H9 (cell line): ENCODE measurements at regions not wholly inside any gene's neighbourhood (a gene's known extent, or its start where the extent isn't known, plus 50 kb on each side); places are given as distances from the start of the nearest gene placed in this dataset.

Source experiments
- DNase-seq: peaks from one replicate; pipeline ENCODE4 v3.0.0-alpha.2; 2017
- H2AFZ ChIP-seq: one replicate; pipeline ENCODE4 v1.6.1; 2013; ENCODE audit warnings: mild to moderate bottlenecking, low read length, control low read depth, moderate library complexity
- H2AK5ac ChIP-seq: 2 replicates; pipeline ENCODE4 v1.6.1; 2013; ENCODE audit warnings: low read length, control low read depth, mixed read lengths; ENCODE audit not compliant: insufficient read length
- H2BK120ac ChIP-seq: one replicate; pipeline ENCODE4 v1.6.1; 2013; ENCODE audit warnings: low read depth, mild to moderate bottlenecking, low read length, control low read depth, inconsistent platforms; ENCODE audit not compliant: poor library complexity, severe bottlenecking
- H2BK12ac ChIP-seq: 2 replicates; pipeline ENCODE4 v1.6.1; 2013; ENCODE audit warnings: low read length, control low read depth, mixed read lengths, low read depth; ENCODE audit not compliant: insufficient read length
- H2BK15ac ChIP-seq: 2 replicates; pipeline ENCODE4 v1.6.1; 2013; ENCODE audit warnings: low read depth, low read length, control low read depth
- H2BK20ac ChIP-seq: one replicate; pipeline ENCODE4 v1.6.1; 2013; ENCODE audit warnings: low read depth, mild to moderate bottlenecking, low read length, control low read depth, inconsistent platforms; ENCODE audit not compliant: poor library complexity, severe bottlenecking
- H2BK5ac ChIP-seq: 2 replicates; pipeline ENCODE4 v1.6.1; 2013; ENCODE audit warnings: low read length, control low read depth, mixed read lengths; ENCODE audit not compliant: insufficient read length
- H3K14ac ChIP-seq: 2 replicates; pipeline ENCODE4 v1.6.1; 2013; ENCODE audit warnings: low read length, control low read depth; ENCODE audit not compliant: insufficient read depth
- H3K18ac ChIP-seq: 2 replicates; pipeline ENCODE4 v1.6.1; 2013; ENCODE audit warnings: low read depth, mild to moderate bottlenecking, mixed read lengths, low read length, control low read depth; ENCODE audit not compliant: insufficient read length
- H3K23ac ChIP-seq: 2 replicates; pipeline ENCODE4 v1.6.1; 2013; ENCODE audit warnings: low read length, control low read depth, mixed read lengths, low read depth; ENCODE audit not compliant: insufficient read length
- H3K23me2 ChIP-seq: 2 replicates; pipeline ENCODE4 v1.6.1; 2013; ENCODE audit warnings: low read depth, mild to moderate bottlenecking, mixed read lengths, low read length, control low read depth; ENCODE audit not compliant: insufficient read length, poor library complexity, severe bottlenecking
- H3K27ac ChIP-seq: 2 replicates; pipeline ENCODE4 v1.5.1; 2013; ENCODE audit warnings: low read length, control low read depth, mixed read lengths, low read depth; ENCODE audit not compliant: insufficient read length
- H3K27me3 ChIP-seq: 2 replicates; pipeline ENCODE4 v1.6.1; 2013; ENCODE audit warnings: low read length, control low read depth, inconsistent platforms; ENCODE audit not compliant: insufficient read depth
- H3K4ac ChIP-seq: 2 replicates; pipeline ENCODE4 v1.6.1; 2013; ENCODE audit warnings: low read depth, mild to moderate bottlenecking, control low read depth, inconsistent platforms, low read length, moderate library complexity
- H3K4me1 ChIP-seq: 2 replicates; pipeline ENCODE4 v1.6.1; 2013; ENCODE audit warnings: low read length, control low read depth, inconsistent platforms; ENCODE audit not compliant: insufficient read depth
- H3K4me2 ChIP-seq: 2 replicates; pipeline ENCODE4 v1.6.1; 2013; ENCODE audit warnings: low read length, control low read depth, mixed read lengths; ENCODE audit not compliant: insufficient read length, insufficient read depth
- H3K56ac ChIP-seq: 2 replicates; pipeline ENCODE4 v1.6.1; 2013; ENCODE audit warnings: low read depth, mild to moderate bottlenecking, mixed read lengths, low read length, control low read depth; ENCODE audit not compliant: insufficient read length
- H3K79me1 ChIP-seq: 2 replicates; pipeline ENCODE4 v1.6.1; 2013; ENCODE audit warnings: low read depth, mild to moderate bottlenecking, moderate library complexity, low read length, control low read depth, inconsistent platforms; ENCODE audit not compliant: insufficient read depth, poor library complexity, severe bottlenecking
- H3K79me2 ChIP-seq: 2 replicates; pipeline ENCODE4 v1.6.1; 2013; ENCODE audit warnings: low read length, control low read depth, inconsistent platforms; ENCODE audit not compliant: insufficient read depth
- H3K9ac ChIP-seq: 2 replicates; pipeline ENCODE4 v1.6.1; 2013; ENCODE audit warnings: low read length, control low read depth, mixed read lengths; ENCODE audit not compliant: insufficient read length; ENCODE audit errors: extremely low read depth
- H3K9me3 ChIP-seq: one replicate; pipeline ENCODE4 v1.6.1; 2013; ENCODE audit warnings: low read depth, low read length, inconsistent platforms; ENCODE audit not compliant: control insufficient read depth
- H3T11ph ChIP-seq: one replicate; pipeline ENCODE4 v1.6.1; 2013; ENCODE audit warnings: mild to moderate bottlenecking, low read length, control low read depth, inconsistent platforms
- H4K20me1 ChIP-seq: one replicate; pipeline ENCODE4 v1.6.1; 2013; ENCODE audit not compliant: control insufficient read depth, insufficient read length, insufficient read depth
- H4K5ac ChIP-seq: 2 replicates; pipeline ENCODE4 v1.6.1; 2013; ENCODE audit warnings: low read depth, mild to moderate bottlenecking, mixed read lengths, low read length, control low read depth; ENCODE audit not compliant: insufficient read length
- H4K8ac ChIP-seq: replicated peaks from 2 replicates; pipeline ENCODE4 v1.6.1; 2013; ENCODE audit warnings: low read length, control low read depth, mixed read lengths, low read depth; ENCODE audit not compliant: insufficient read length
- H4K91ac ChIP-seq: 2 replicates; pipeline ENCODE4 v1.6.1; 2013; ENCODE audit warnings: low read depth, mild to moderate bottlenecking, moderate library complexity, mixed read lengths, low read length, control low read depth; ENCODE audit not compliant: insufficient read length
- H3K27ac Mint-ChIP-seq, 3 experiments: 2 replicates in 2 of 3; 3 replicates in 1 of 3; pipeline ENCODE4 v1.8.0; 2020 to 2021; ENCODE audit warnings: mixed read lengths in 3 of 3, mild to moderate bottlenecking in 1 of 3, moderate library complexity in 1 of 3
- H3K27me3 Mint-ChIP-seq: 2 replicates; pipeline ENCODE4 v1.8.0; 2021; ENCODE audit warnings: low read depth, mild to moderate bottlenecking, moderate library complexity, mixed read lengths
- H3K36me3 Mint-ChIP-seq, 3 experiments: 2 replicates in 2 of 3; 3 replicates in 1 of 3; pipeline ENCODE4 v1.8.0; 2020 to 2021; ENCODE audit warnings: low read depth in 3 of 3, mixed read lengths in 3 of 3; ENCODE audit not compliant: insufficient read depth in 1 of 3
- H3K4me1 Mint-ChIP-seq, 2 experiments: 2 replicates each; pipeline ENCODE4 v1.8.0; 2020; ENCODE audit warnings: mixed read lengths in 2 of 2
- H3K4me3 Mint-ChIP-seq, 2 experiments: 2 replicates in 1 of 2; 3 replicates in 1 of 2; pipeline ENCODE4 v1.8.0; 2020 to 2021; ENCODE audit warnings: mild to moderate bottlenecking in 2 of 2, mixed read lengths in 2 of 2, moderate library complexity in 1 of 2
- H3K9me3 Mint-ChIP-seq, 2 experiments: 2 replicates in 1 of 2; 3 replicates in 1 of 2; pipeline ENCODE4 v1.8.0; 2020; ENCODE audit warnings: mild to moderate bottlenecking in 2 of 2, mixed read lengths in 2 of 2, moderate library complexity in 1 of 2
- WGBS: extraction: QIAGEN DNeasy Blood & Tissue Kit; methylation state at CpG from one replicate; pipeline ENCODE4 v1.1.7; 2013; ENCODE audit warnings: missing lambda C conversion rate, low lambda C conversion rate, mixed read lengths; ENCODE audit not compliant: insufficient read length; ENCODE audit errors: extremely low coverage; 5-methylcytosine and 5-hydroxymethylcytosine counted together
- TF ChIP-seq, protein P1 (sequence below): fragments of 200-600 bp; sonication (generic); conservative IDR thresholded peaks from 3 replicates; pipeline ENCODE4 v1.8.0; 2021; ENCODE audit warnings: antibody characterized with exemption, mild to moderate bottlenecking

DNA sequence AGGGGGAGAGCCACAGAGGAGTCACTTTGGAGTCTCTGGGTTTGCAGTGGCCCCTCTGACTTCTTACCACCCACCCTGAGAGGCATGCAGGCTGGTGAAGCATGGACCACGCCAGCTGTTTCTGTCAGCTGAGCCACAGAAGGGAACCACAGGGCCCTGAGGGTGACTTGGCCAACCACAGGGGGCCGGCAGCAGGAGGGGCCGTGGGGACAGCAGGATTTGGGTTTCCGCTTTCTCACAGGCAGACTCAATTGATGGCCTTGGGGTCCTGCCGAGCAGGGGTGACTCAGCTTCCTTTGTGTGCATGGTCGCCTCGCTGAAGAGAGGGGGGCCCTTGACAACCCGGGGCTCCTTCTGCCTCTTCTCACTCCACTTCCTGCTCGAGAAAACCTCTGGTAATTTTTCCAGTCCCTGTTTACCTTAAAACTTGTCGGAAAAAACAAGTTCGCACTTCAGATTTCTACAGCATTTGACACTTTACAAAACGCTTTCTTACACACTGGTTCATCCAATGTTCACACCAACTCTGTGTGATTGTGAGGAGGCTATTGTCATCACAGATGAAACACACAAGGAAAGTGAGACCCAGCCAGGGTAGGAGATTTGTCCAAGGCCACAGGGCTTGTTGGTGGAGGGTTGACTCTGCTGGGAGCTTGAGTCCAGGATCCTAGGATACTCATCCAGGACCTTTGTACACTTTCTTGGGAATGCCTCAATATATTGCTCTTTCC is 311.2 kb downstream of the LPIN1 start:
- H3K4me3 Mint-ChIP-seq: no peak overlapping the region
- no CpG with 5 or more reads among the region's 12 CpGs for WGBS
- Histone ChIP-seq H2BK12ac (no peak overlapping the region), H3K4ac (no peak overlapping the region), H4K91ac (no peak overlapping the region), H3T11ph (no peak overlapping the region), H3K56ac (no peak overlapping the region), H3K14ac (no peak overlapping the region; the same call in 1 of the 2 replicates), H3K79me2 (0 out of 2 replicates have a peak, but pooled peaks cover 2% of the 10 kb centered on the region), H2BK20ac (no peak overlapping the region), H3K23ac (no peak overlapping the region), H3K9me3 (no peaks in the 10 kb centered on the region), H3K4me1 (peaks cover 2% of the 10 kb centered on the region; the same call in 1 of the 2 replicates), H3K23me2 (no peaks in the 10 kb centered on the region), H3K18ac (no peak overlapping the region), H2AFZ (no peak overlapping the region), H3K27ac (no peak overlapping the region), H2BK120ac (no peak overlapping the region), H3K27me3 (no peaks in the 10 kb centered on the region), H4K5ac (no peak overlapping the region), H3K4me2 (no peak overlapping the region), H2BK15ac (no peak overlapping the region), H2AK5ac (no peak overlapping the region), H4K8ac (no peak overlapping the region), H3K79me1 (no peaks in the 10 kb centered on the region), H3K9ac (no peak overlapping the region), H2BK5ac (no peak overlapping the region), H4K20me1 (no peaks in the 10 kb centered on the region)
- peaks cover 8 to 16% of the 10 kb centered on the region in 2 experiments for H3K4me1 Mint-ChIP-seq
- TF ChIP-seq, protein P1, sequence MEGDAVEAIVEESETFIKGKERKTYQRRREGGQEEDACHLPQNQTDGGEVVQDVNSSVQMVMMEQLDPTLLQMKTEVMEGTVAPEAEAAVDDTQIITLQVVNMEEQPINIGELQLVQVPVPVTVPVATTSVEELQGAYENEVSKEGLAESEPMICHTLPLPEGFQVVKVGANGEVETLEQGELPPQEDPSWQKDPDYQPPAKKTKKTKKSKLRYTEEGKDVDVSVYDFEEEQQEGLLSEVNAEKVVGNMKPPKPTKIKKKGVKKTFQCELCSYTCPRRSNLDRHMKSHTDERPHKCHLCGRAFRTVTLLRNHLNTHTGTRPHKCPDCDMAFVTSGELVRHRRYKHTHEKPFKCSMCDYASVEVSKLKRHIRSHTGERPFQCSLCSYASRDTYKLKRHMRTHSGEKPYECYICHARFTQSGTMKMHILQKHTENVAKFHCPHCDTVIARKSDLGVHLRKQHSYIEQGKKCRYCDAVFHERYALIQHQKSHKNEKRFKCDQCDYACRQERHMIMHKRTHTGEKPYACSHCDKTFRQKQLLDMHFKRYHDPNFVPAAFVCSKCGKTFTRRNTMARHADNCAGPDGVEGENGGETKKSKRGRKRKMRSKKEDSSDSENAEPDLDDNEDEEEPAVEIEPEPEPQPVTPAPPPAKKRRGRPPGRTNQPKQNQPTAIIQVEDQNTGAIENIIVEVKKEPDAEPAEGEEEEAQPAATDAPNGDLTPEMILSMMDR: no peak
- H3K27ac Mint-ChIP-seq: 0 out of 7 replicates have a peak overlapping the region, but pooled peaks of 1 of the 3 experiments have one; percentile 46
- H3K27me3 Mint-ChIP-seq: no peaks in the 10 kb centered on the region; the same call in 1 of the 2 replicates
- DNase-seq: peak; percentile 33
- H3K36me3 Mint-ChIP-seq: peaks cover 0 to 10% (median 6%) of the 10 kb centered on the region in 3 experiments; a peak in 2 of 7 replicates
- peaks cover 4 to 8% of the 10 kb centered on the region in 2 experiments; a peak in 3 of 5 replicates for H3K9me3 Mint-ChIP-seq
